GM23338 (cell line): ENCODE measurements at regions not wholly inside any gene's neighbourhood (a gene's known extent, or its start where the extent isn't known, plus 50 kb on each side); places are given as distances from the start of the nearest gene placed in this dataset.

Source experiments
- ATAC-seq: fragments of 200-7000 bp; cut with Tn5 transposase; 3 replicates; pipeline ENCODE4 v1.9.1; 2020
- DNase-seq: peaks from one replicate; pipeline ENCODE4 v3.0.0-alpha.2; 2015; ENCODE audit warnings: low spot score
- H2AFZ ChIP-seq: fragments of 200-600 bp; sonication (generic); 2 replicates; pipeline ENCODE4 v1.8.0; 2016; ENCODE audit warnings: antibody characterized with exemption, mild to moderate bottlenecking, moderate library complexity
- H3F3A ChIP-seq: fragments of 200-600 bp; sonication (generic); replicated peaks from 2 replicates; pipeline ENCODE4 v1.8.0; 2017; ENCODE audit warnings: antibody characterized with exemption, mixed run types, low read depth
- H3K27ac ChIP-seq: fragments of 200-600 bp; sonication (generic); 2 replicates; pipeline ENCODE4 v1.6.1; 2016; ENCODE audit warnings: low read depth
- H3K27me3 ChIP-seq: fragments of 200-600 bp; sonication (generic); 2 replicates; pipeline ENCODE4 v1.8.0; 2016; ENCODE audit warnings: mild to moderate bottlenecking, mixed run types, moderate library complexity; ENCODE audit not compliant: insufficient read depth
- H3K36me3 ChIP-seq: fragments of 200-600 bp; sonication (generic); 2 replicates; pipeline ENCODE4 v1.8.0; 2016; ENCODE audit warnings: mild to moderate bottlenecking; ENCODE audit not compliant: insufficient read depth
- H3K4me1 ChIP-seq: fragments of 200-600 bp; sonication (generic); 2 replicates; pipeline ENCODE4 v1.8.0; 2016; ENCODE audit warnings: mild to moderate bottlenecking, moderate library complexity; ENCODE audit not compliant: insufficient read depth
- H3K4me2 ChIP-seq: fragments of 200-600 bp; sonication (generic); 2 replicates; pipeline ENCODE4 v1.7.1; 2017; ENCODE audit warnings: mixed run types
- H3K4me3 ChIP-seq: fragments of 200-600 bp; sonication (generic); 2 replicates; pipeline ENCODE4 v1.6.1; 2016; ENCODE audit warnings: mixed run types
- H3K79me2 ChIP-seq: fragments of 200-600 bp; sonication (generic); replicated peaks from 2 replicates; pipeline ENCODE4 v1.8.0; 2017; ENCODE audit warnings: mild to moderate bottlenecking; ENCODE audit not compliant: insufficient read depth
- H3K9me2 ChIP-seq: fragments of 200-600 bp; sonication (generic); 2 replicates; pipeline ENCODE4 v1.8.0; 2017; ENCODE audit not compliant: insufficient read depth
- H4K20me1 ChIP-seq: fragments of 200-600 bp; sonication (generic); replicated peaks from 2 replicates; pipeline ENCODE4 v1.8.0; 2017; ENCODE audit warnings: mild to moderate bottlenecking; ENCODE audit not compliant: insufficient read depth
- H3K27ac Mint-ChIP-seq: 2 replicates; pipeline ENCODE4 v1.8.0; 2020; ENCODE audit warnings: inconsistent platforms, mild to moderate bottlenecking, moderate library complexity, mixed read lengths
- H3K27me3 Mint-ChIP-seq: 3 replicates; pipeline ENCODE4 v1.8.0; 2022; ENCODE audit warnings: low read depth, mild to moderate bottlenecking, moderate library complexity, mixed read lengths, inconsistent platforms; ENCODE audit not compliant: insufficient read depth, poor library complexity
- H3K36me3 Mint-ChIP-seq: 3 replicates; pipeline ENCODE4 v1.8.0; 2021; ENCODE audit warnings: low read depth, mild to moderate bottlenecking, inconsistent platforms, moderate library complexity, mixed read lengths
- H3K4me1 Mint-ChIP-seq: 3 replicates; pipeline ENCODE4 v1.8.0; 2020; ENCODE audit warnings: mild to moderate bottlenecking, inconsistent platforms, mixed read lengths
- H3K4me3 Mint-ChIP-seq: 3 replicates; pipeline ENCODE4 v1.8.0; 2021; ENCODE audit warnings: moderate library complexity, mild to moderate bottlenecking, inconsistent platforms, mixed read lengths
- H3K9me3 Mint-ChIP-seq: 3 replicates; pipeline ENCODE4 v1.8.0; 2020; ENCODE audit warnings: moderate library complexity, mild to moderate bottlenecking, inconsistent platforms, mixed read lengths
- ETS1 ChIP-seq: IDR thresholded peaks from 2 replicates; pipeline ENCODE4 v1.6.1; 2016; ENCODE audit warnings: antibody characterized with exemption
- EZH2phosphoT487 ChIP-seq: fragments of 200-600 bp; sonication (generic); IDR thresholded peaks from one replicate; pipeline ENCODE4 v1.8.1; 2018; ENCODE audit warnings: antibody characterized with exemption; ENCODE audit not compliant: unreplicated experiment
- JUNB ChIP-seq: IDR thresholded peaks from one replicate; pipeline ENCODE4 v1.6.1; 2016; ENCODE audit warnings: antibody characterized with exemption; ENCODE audit not compliant: unreplicated experiment
- NANOG ChIP-seq: IDR thresholded peaks from 2 replicates; pipeline ENCODE4 v1.6.1; 2016; ENCODE audit warnings: antibody characterized with exemption, borderline replicate concordance
- REST ChIP-seq: IDR thresholded peaks from one replicate; pipeline ENCODE4 v1.6.1; 2018; ENCODE audit warnings: antibody characterized with exemption; ENCODE audit not compliant: unreplicated experiment
- STAT1 ChIP-seq: IDR thresholded peaks from one replicate; pipeline ENCODE4 v1.6.1; 2016; ENCODE audit warnings: antibody characterized with exemption; ENCODE audit not compliant: unreplicated experiment
- TF ChIP-seq, protein P1 (sequence below): fragments of 250-450 bp; sonication (Bioruptor Pico); IDR thresholded peaks from 2 replicates; pipeline ENCODE4 v1.5.0; 2020; ENCODE audit warnings: mild to moderate bottlenecking, moderate library complexity

DNA sequence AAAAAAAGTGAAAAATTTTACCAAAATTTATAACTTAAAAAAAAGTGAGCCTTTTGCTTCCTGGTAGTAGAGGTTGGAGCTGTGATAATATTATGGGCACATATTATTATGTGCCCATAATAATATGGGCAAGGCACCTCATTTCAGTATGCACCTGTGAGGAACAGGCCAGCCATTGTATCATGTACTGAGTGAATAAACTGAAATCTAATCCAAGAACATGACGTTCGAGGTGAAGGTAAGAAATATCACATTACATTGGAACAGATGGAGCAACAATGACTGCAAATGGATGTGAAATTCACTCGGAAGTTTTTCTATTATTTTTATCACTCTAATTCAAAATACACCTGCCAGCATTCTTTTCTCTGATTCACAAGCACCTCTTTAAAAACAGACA, 216.0 kb downstream of the KLF6 start:
- Mint-ChIP-seq H3K27me3 (no peaks in the 10 kb centered on the region), H3K36me3 (no peaks in the 10 kb centered on the region), H3K4me3 (no peak overlapping the region), H3K9me3 (no peaks in the 10 kb centered on the region), H3K4me1 (no peaks in the 10 kb centered on the region), H3K27ac (no peak overlapping the region)
- Histone ChIP-seq H3K36me3 (no peaks in the 10 kb centered on the region), H3K9me2 (no peaks in the 10 kb centered on the region), H3K79me2 (no peaks in the 10 kb centered on the region), H3K27me3 (no peaks in the 10 kb centered on the region), H3K27ac (no peak overlapping the region), H4K20me1 (no peaks in the 10 kb centered on the region), H3F3A (no peaks in the 10 kb centered on the region), H3K4me2 (no peak overlapping the region), H3K4me3 (no peak overlapping the region), H2AFZ (no peak overlapping the region), H3K4me1 (no peaks in the 10 kb centered on the region)
- TF ChIP-seq ETS1 (no peak), REST (no peak)
- ATAC-seq (no peak), DNase-seq (no peak)

- H4K20me1 ChIP-seq = no peaks in the 10 kb centered on the region
- Mint-ChIP-seq H3K4me1 (no peaks in the 10 kb centered on the region), H3K9me3 (no peaks in the 10 kb centered on the region), H3K4me3 (no peak overlapping the region), H3K36me3 (no peaks in the 10 kb centered on the region), H3K27ac (no peak overlapping the region), H3K27me3 (no peaks in the 10 kb centered on the region)
- H3K27ac ChIP-seq = no peak overlapping the region
- no peak overlapping the region for H3K4me3 ChIP-seq
- TF ChIP-seq, protein P1, sequence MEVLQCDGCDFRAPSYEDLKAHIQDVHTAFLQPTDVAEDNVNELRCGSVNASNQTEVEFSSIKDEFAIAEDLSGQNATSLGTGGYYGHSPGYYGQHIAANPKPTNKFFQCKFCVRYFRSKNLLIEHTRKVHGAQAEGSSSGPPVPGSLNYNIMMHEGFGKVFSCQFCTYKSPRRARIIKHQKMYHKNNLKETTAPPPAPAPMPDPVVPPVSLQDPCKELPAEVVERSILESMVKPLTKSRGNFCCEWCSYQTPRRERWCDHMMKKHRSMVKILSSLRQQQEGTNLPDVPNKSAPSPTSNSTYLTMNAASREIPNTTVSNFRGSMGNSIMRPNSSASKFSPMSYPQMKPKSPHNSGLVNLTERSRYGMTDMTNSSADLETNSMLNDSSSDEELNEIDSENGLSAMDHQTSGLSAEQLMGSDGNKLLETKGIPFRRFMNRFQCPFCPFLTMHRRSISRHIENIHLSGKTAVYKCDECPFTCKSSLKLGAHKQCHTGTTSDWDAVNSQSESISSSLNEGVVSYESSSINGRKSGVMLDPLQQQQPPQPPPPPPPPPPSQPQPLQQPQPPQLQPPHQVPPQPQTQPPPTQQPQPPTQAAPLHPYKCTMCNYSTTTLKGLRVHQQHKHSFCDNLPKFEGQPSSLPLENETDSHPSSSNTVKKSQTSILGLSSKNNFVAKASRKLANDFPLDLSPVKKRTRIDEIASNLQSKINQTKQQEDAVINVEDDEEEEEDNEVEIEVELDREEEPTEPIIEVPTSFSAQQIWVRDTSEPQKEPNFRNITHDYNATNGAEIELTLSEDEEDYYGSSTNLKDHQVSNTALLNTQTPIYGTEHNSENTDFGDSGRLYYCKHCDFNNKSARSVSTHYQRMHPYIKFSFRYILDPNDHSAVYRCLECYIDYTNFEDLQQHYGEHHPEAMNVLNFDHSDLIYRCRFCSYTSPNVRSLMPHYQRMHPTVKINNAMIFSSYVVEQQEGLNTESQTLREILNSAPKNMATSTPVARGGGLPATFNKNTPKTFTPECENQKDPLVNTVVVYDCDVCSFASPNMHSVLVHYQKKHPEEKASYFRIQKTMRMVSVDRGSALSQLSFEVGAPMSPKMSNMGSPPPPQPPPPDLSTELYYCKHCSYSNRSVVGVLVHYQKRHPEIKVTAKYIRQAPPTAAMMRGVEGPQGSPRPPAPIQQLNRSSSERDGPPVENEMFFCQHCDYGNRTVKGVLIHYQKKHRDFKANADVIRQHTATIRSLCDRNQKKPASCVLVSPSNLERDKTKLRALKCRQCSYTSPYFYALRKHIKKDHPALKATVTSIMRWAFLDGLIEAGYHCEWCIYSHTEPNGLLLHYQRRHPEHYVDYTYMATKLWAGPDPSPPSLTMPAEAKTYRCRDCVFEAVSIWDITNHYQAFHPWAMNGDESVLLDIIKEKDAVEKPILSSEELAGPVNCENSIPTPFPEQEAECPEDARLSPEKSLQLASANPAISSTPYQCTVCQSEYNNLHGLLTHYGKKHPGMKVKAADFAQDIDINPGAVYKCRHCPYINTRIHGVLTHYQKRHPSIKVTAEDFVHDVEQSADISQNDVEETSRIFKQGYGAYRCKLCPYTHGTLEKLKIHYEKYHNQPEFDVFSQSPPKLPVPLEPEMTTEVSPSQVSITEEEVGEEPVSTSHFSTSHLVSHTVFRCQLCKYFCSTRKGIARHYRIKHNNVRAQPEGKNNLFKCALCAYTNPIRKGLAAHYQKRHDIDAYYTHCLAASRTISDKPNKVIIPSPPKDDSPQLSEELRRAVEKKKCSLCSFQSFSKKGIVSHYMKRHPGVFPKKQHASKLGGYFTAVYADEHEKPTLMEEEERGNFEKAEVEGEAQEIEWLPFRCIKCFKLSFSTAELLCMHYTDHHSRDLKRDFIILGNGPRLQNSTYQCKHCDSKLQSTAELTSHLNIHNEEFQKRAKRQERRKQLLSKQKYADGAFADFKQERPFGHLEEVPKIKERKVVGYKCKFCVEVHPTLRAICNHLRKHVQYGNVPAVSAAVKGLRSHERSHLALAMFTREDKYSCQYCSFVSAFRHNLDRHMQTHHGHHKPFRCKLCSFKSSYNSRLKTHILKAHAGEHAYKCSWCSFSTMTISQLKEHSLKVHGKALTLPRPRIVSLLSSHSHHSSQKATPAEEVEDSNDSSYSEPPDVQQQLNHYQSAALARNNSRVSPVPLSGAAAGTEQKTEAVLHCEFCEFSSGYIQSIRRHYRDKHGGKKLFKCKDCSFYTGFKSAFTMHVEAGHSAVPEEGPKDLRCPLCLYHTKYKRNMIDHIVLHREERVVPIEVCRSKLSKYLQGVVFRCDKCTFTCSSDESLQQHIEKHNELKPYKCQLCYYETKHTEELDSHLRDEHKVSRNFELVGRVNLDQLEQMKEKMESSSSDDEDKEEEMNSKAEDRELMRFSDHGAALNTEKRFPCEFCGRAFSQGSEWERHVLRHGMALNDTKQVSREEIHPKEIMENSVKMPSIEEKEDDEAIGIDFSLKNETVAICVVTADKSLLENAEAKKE (CRISPR knock-in tag) = no peak
- TF ChIP-seq EZH2phosphoT487 (no peak), NANOG (no peak), STAT1 (no peak), JUNB (no peak)
- H3K27me3 ChIP-seq = no peaks in the 10 kb centered on the region
- ATAC-seq = no peak
- no peaks in the 10 kb centered on the region for H3K9me2 ChIP-seq
- DNase-seq = no peak
- no peak overlapping the region for H2AFZ ChIP-seq
- no peaks in the 10 kb centered on the region for H3F3A ChIP-seq
- no peaks in the 10 kb centered on the region for H3K79me2 ChIP-seq
- no peaks in the 10 kb centered on the region for H3K36me3 ChIP-seq
- H3K4me1 ChIP-seq = no peaks in the 10 kb centered on the region
- H3K4me2 ChIP-seq = no peak overlapping the region
Observed at GRCh38 chr10:3568392-3568791, 216.6 kb downstream of the KLF6 start.
